ENCODE measurements at regions not wholly inside any gene's neighbourhood (a gene's known extent, or its start where the extent isn't known, plus 50 kb on each side); places are given as distances from the start of the nearest gene placed in this dataset.

- TF ChIP-seq, protein P1, sequence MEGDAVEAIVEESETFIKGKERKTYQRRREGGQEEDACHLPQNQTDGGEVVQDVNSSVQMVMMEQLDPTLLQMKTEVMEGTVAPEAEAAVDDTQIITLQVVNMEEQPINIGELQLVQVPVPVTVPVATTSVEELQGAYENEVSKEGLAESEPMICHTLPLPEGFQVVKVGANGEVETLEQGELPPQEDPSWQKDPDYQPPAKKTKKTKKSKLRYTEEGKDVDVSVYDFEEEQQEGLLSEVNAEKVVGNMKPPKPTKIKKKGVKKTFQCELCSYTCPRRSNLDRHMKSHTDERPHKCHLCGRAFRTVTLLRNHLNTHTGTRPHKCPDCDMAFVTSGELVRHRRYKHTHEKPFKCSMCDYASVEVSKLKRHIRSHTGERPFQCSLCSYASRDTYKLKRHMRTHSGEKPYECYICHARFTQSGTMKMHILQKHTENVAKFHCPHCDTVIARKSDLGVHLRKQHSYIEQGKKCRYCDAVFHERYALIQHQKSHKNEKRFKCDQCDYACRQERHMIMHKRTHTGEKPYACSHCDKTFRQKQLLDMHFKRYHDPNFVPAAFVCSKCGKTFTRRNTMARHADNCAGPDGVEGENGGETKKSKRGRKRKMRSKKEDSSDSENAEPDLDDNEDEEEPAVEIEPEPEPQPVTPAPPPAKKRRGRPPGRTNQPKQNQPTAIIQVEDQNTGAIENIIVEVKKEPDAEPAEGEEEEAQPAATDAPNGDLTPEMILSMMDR (IDR thresholded peaks at IDR 0.05), result no peak
- no peak for TF ChIP-seq POLR2A (IDR thresholded peaks at IDR 0.05)
Measured at GRCh38 chr2:226661789-226662545, 137.7 kb downstream of the IRS1 start.

Measured in heart left ventricle (tissue), 13 donors.